ENCODE measurements at regions not wholly inside any gene's neighbourhood (a gene's known extent, or its start where the extent isn't known, plus 50 kb on each side); places are given as distances from the start of the nearest gene placed in this dataset.

DNA sequence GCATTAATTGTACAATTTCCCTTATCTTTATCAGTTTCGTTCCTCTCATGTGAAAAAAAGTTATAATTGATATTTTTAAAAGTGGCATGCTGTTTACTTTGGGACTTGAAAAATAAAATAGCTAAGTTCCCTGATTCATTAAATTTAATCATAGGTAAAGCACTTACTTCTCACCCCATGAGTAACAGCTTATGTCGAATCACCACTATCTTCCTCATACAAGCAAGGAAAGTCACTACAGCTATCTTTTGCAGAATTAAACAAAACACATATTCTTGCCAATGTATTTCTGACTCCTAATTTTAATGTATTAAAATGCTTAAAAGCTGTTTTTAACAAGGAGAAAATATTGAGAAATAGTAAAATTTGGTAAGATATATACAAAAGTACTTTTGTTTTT, 832.4 kb upstream of the PCDH10 start:
- TF ChIP-seq POLR2A (IDR thresholded peaks at IDR 0.05), result no peak
- TF ChIP-seq, protein P1, sequence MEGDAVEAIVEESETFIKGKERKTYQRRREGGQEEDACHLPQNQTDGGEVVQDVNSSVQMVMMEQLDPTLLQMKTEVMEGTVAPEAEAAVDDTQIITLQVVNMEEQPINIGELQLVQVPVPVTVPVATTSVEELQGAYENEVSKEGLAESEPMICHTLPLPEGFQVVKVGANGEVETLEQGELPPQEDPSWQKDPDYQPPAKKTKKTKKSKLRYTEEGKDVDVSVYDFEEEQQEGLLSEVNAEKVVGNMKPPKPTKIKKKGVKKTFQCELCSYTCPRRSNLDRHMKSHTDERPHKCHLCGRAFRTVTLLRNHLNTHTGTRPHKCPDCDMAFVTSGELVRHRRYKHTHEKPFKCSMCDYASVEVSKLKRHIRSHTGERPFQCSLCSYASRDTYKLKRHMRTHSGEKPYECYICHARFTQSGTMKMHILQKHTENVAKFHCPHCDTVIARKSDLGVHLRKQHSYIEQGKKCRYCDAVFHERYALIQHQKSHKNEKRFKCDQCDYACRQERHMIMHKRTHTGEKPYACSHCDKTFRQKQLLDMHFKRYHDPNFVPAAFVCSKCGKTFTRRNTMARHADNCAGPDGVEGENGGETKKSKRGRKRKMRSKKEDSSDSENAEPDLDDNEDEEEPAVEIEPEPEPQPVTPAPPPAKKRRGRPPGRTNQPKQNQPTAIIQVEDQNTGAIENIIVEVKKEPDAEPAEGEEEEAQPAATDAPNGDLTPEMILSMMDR (IDR thresholded peaks at IDR 0.05), result no peak

DNA sequence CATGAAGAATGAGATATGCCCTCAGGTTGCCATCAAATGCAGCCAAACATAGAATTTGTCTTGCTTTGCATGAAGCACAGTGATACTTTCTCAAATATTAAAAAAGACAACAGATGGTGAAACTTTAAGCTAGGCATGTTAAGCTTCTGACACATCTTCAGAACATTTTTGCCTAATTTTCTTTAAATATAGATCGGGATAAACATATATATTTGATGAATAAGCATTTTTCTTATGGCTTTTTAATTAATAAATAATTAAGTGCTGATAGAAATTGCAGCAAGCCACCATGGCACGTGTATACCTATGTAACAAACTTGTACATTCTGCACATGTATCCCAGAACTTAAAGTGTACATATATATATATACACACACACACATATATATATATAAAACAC, 831.2 kb upstream of the PCDH10 start:
- Histone ChIP-seq H3K27me3 (no peaks in the 10 kb centered on the region), H3K36me3 (no peaks in the 10 kb centered on the region), H3K9me3 (no peaks in the 10 kb centered on the region), H3K4me1 (no peaks in the 10 kb centered on the region), H3K27ac (no peak overlapping the region), H3K4me3 (no peak overlapping the region)
- TF ChIP-seq, protein P1 (IDR thresholded peaks at IDR 0.05), result no peak
- TF ChIP-seq POLR2A (IDR thresholded peaks at IDR 0.05), result no peak
- intact Hi-C loops (cut with DNase I), result no loop called here
- WGBS, 2 donors, result 69 to 70% methylated on average over 2 of the region's 2 CpGs
- DNase-seq, result no peak

More for the DNA sequence above, 832.4 kb upstream of the PCDH10 start:
- Histone ChIP-seq H3K36me3 (no peaks in the 10 kb centered on the region), H3K4me3 (no peak overlapping the region), H3K27ac (no peak overlapping the region), H3K27me3 (no peaks in the 10 kb centered on the region), H3K4me1 (no peaks in the 10 kb centered on the region), H3K9me3 (no peaks in the 10 kb centered on the region)
- DNase-seq, result no peak
- intact Hi-C loops (cut with DNase I), result no loop called here
- 83% methylated on average over 2 of the region's 2 CpGs for WGBS, 2 donors

DNA sequence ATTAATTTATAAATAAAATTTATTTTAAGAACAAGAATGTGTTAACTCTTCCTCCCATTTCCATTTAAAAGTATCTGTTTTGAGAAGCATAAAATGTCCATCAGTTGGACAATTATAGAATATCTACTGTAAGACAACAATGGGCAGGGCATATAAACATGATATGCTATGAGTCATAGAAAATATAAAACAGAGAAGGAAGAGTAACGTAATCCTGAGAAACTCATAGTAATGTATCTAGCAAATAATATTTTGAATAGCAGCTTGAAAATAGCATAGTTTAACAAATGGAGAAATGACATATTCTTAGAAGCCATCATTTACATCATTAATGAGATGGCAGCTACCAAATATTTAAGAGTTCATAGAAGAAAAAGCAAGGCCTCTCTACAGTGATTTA, 820.3 kb upstream of the PCDH10 start:
- H3K27me3 ChIP-seq, result no peaks in the 10 kb centered on the region
- H3K9me3 ChIP-seq, result no peaks in the 10 kb centered on the region
- no peak overlapping the region for H3K27ac ChIP-seq
- no peak for DNase-seq
- TF ChIP-seq, protein P1 (IDR thresholded peaks at IDR 0.05), result no peak
- TF ChIP-seq POLR2A (IDR thresholded peaks at IDR 0.05), result no peak
- H3K4me1 ChIP-seq, result no peaks in the 10 kb centered on the region
- H3K36me3 ChIP-seq, result no peaks in the 10 kb centered on the region
- intact Hi-C loops (cut with DNase I), result no loop called here
- WGBS, 2 donors, result 66 to 76% methylated on average over 1 of the region's 1 CpG
- no peak overlapping the region for H3K4me3 ChIP-seq

DNA sequence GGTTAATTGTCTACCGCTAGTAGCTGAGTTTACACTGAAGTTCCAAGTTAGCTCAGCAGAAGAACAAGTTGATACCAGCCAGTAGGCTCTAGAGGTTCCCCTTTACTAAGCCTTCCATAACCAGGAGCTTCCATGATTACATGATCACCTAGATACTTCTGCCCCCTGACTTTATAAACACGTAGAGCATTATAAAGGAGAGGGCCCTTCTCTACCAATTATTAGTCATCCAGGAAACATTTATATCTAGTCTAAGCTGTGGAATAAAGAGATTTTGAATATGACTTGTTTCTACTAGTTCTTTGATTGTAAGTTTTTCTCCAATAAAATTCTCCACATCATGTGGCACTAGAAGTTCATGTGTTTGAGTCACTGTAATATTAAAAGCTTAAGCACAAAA, 818.1 kb upstream of the PCDH10 start:
- no peak overlapping the region for H3K4me3 ChIP-seq
- H3K9me3 ChIP-seq, result no peaks in the 10 kb centered on the region
- H3K4me1 ChIP-seq, result no peaks in the 10 kb centered on the region
- no peak overlapping the region for H3K27ac ChIP-seq
- no peaks in the 10 kb centered on the region for H3K27me3 ChIP-seq
- DNase-seq, result no peak
- TF ChIP-seq, protein P1 (IDR thresholded peaks at IDR 0.05), result no peak
- no peak for TF ChIP-seq POLR2A (IDR thresholded peaks at IDR 0.05)
- 63 to 68% methylated on average over 2 of the region's 2 CpGs for WGBS, 2 donors
- intact Hi-C loops (cut with DNase I), result no loop called here
- no peaks in the 10 kb centered on the region for H3K36me3 ChIP-seq

DNA sequence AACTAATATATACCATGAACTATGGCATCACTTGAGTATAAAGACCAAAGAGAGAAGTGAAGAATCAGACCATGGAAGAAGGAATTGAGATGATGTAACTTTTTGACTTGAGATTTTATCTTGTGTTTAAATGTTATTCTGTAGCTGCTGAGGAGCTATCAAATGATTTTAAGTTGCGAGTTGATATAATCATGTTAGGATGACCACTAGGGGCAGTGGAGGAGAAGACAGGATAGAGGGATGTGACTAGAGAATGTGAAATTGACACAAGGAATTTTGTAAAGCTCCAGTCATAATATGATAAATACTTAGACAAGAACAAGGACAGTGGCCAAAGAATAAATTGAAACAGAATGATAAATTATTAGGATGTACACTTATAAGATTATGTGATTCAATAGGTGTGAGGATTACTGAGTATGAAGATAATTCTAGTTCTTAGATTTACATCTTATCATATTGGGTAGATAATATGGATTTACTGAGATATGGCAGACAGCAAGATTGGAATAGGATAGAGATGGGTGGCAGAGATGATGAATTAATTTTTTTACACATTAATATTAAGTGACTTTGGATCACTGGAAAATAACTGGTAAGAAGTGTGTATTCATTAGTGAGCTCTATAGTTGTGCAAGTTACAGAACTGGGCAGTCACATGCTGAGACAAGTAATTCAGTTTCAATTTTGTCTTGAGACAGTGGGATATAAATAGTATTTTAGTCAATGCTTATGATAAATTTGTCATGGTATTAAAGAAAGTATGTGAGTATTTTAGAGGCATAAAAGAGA, 816.0 kb upstream of the PCDH10 start:
- WGBS, 2 donors, result 90 to 91% methylated on average over 1 of the region's 1 CpG
- DNase-seq, result no peak
- intact Hi-C loops (cut with DNase I), result no loop called here

More for the DNA sequence above, 816.0 kb upstream of the PCDH10 start:
- H3K27ac ChIP-seq, result no peak overlapping the region
- H3K36me3 ChIP-seq, result no peaks in the 10 kb centered on the region
- H3K4me1 ChIP-seq, result no peaks in the 10 kb centered on the region
- H3K9me3 ChIP-seq, result no peaks in the 10 kb centered on the region
- H3K27me3 ChIP-seq, result no peaks in the 10 kb centered on the region
- H3K4me3 ChIP-seq, result no peak overlapping the region
- no peak for TF ChIP-seq POLR2A (IDR thresholded peaks at IDR 0.05)
- TF ChIP-seq, protein P1 (IDR thresholded peaks at IDR 0.05), result peak in 1 of 6 experiments; percentile 8

Measured in esophagus squamous epithelium (tissue), 5 donors.